Esophagus muscularis mucosa (tissue), 3 donors: ENCODE measurements at regions not wholly inside any gene's neighbourhood (a gene's known extent, or its start where the extent isn't known, plus 50 kb on each side); places are given as distances from the start of the nearest gene placed in this dataset.

Experiments
- CTCF ChIP-seq, 3 experiments: fragments of 200-600 bp in 2 of 3; fragments of 450-650 bp in 1 of 3; sonication (generic) in 2 of 3; IDR thresholded peaks; one replicate each; pipeline ENCODE4 v1.5.1; 2017 to 2019; ENCODE audit warnings: antibody characterized with exemption in 3 of 3, mild to moderate bottlenecking in 2 of 3, moderate library complexity in 1 of 3
- POLR2AphosphoS5 ChIP-seq, 2 donors: sonication (generic); formaldehyde crosslinking; IDR thresholded peaks; one replicate each; pipeline ENCODE4 v1.6.1; 2017; ENCODE audit warnings: antibody characterized with exemption in 2 of 2

GRCh38 chr1:218891577-218891976 is 282.1 kb upstream of the LYPLAL1 start:
- TF ChIP-seq CTCF (IDR thresholded peaks at IDR 0.05), result no peak
- TF ChIP-seq POLR2AphosphoS5 (IDR thresholded peaks at IDR 0.05), result no peak
